HG03575 (cell line): ENCODE measurements at regions not wholly inside any gene's neighbourhood (a gene's known extent, or its start where the extent isn't known, plus 50 kb on each side); places are given as distances from the start of the nearest gene placed in this dataset.
A peak's percentile ranks its signal among the peaks of the same experiment; 100 is the strongest.
"Not testable (repeated sequence)": the region's sequence is repeated elsewhere in the genome, so short reads cannot be mapped to it uniquely, and the experiment has no call there.

ENCODE experiments used
- ATAC-seq: cut with Tn5 transposase; IDR thresholded peaks from one replicate; pipeline ENCODE4 v1.9.1; 2021; ENCODE audit not compliant: unreplicated experiment, insufficient number of reproducible peaks, low FRiP score; ENCODE audit errors: extremely low read depth

DNA sequence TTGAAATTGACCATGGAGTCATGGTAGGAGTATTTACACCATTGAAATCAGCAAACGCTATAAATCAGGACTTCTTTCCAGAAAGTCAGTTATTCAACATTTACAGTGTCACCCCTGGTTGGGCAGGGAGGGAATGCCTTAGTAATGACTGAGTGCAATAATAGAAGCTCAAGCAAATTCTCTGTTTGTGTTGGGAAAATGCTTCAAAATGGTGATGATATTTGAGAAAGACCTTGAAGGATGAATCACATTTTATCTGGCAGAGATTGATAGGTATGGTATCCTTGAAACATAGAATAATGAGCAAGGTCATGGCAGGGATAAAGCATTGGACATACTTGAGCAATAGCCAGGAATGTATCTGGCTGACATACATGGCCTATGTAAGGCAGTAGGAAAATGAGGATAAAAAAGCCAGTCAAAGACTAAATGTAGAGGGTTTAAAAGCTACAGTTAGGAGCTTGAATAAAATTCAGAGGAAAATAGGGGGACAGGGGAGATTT is 248.7 kb downstream of the FMR1NB start:
- no peak for ATAC-seq

DNA sequence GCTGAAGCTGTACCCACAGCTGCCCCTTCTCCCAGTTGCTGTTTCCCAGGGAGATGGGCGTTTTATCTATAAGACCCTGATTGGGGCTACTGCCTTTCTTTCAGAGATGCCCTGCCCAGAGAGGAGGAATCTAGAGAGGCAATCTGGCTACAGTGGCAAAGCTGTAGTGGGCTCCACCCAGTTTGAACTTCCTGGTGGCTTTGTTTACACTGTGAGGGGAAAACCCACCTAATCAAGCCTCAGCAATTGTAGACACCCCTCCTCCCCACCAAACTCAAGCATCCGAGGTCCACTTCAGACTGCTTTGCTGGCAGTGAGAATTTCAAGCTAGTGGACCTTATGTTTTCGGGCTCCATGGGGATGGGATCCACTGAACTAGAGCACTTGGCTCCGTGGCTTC is 240.4 kb upstream of the AFF2 start:
- ATAC-seq = no peak

DNA sequence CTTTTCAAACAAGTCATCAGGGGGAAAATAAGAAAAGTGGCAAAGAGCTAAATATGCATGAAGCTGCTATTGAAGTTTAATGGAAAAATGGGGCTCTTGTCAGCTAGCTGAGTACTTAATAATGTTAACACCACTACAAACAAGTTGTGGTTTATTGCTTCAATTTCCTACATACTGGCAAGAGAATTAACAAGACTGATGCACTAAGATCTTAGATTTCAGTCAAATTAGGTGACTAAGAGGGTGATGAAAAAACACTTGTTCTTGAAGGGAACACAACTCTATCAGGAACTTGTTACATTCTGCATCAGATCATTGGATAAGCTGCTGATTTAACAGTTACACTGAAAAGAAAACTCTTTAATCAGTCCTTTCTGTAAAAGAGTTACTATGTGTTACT is 234.6 kb upstream of the AFF2 start:
- no peak for ATAC-seq

DNA sequence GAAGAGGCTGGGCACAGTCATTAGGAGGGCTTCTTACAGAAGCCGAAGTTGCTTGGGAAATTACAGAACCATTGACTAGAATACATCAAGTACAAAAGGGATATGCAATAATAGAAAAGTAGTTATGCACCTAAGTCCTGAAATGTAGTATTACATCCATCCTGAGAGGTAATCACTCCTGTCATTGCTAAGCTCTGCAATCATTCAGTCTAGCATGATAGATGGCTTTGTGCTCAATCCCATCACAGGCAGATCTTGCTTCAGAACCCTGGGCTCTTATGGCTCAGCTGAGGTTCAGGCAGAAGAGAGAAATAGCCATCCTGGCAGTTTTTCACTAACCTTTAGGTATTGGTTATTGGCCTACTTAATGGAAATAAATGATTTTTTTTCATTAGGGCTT is 231.7 kb upstream of the AFF2 start:
- ATAC-seq = no peak

DNA sequence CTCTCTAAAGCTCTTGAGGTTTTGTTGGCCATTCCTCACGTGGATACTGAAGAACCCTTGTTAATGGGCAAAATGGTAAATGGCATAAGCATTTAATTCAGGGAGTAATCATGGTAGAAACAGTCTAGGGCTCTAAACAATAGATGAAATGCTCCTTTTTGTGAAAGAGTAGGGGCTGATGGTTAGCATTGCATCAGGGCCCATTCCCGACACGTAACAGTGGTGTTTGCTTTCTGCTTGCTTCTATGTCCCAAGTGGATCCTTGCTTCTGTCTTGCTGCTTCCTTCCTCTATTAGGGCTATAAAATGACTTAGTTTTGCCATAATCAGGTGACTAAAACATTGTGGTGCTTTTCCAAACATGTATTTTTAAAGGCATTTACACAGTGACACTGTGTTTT is 230.9 kb upstream of the AFF2 start:
- ATAC-seq = no peak

DNA sequence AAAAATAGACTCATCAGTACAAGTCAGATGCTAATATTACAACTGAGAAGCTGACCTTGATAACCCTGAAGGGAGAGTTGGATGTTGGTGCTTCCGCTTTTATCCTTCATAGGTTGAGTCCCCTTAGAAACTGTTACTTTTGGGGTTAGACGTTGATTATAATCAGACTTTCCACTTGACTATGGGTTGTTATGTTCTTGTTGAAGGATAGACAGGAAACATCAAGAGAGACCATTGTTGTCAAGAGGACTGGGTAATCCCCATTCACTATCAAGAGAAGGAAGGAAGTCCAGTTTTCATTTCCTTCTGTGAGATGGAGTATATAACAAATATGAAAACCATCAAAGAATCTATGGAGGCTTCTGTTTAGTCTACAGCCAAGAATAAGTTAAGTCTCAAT is 229.9 kb upstream of the AFF2 start:
- no peak for ATAC-seq

DNA sequence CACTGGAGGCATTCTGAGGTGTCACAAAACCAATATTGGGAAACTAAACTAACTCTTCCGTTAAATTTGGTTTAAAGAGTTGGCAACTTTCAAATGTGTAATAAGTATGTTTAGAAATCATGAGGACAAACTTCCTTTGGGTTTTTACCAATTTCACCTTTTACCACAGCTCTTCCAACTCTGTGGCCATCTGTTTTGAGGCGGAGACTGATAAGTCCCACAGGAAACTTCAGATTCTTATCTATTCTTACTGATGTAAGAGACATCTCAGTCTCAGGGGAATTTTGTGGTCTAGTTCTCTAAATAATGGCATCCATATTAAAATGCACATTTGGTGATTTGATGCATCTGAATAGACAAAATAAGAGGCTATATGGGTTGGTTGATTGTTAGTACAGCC is 229.2 kb upstream of the AFF2 start:
- ATAC-seq = no peak

DNA sequence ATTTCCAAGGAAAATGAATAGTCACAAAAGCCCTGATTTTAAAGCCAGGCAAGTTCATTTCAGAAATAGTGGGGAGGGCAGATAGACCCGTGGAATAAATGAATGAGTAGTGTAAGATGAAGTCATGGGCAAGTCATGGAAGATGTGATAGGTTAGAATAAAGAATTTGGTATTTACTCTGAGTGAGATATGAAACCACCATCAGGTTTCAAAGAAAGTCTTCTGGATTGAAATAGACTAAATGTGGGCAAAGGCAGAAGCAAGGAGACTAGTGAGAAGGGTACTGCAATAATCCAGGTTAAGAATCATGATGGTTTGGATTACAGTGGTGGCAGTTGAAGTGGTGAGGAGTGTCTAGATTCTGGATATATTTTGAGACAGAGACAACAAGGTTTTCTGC is 218.5 kb upstream of the AFF2 start:
- no peak for ATAC-seq

DNA sequence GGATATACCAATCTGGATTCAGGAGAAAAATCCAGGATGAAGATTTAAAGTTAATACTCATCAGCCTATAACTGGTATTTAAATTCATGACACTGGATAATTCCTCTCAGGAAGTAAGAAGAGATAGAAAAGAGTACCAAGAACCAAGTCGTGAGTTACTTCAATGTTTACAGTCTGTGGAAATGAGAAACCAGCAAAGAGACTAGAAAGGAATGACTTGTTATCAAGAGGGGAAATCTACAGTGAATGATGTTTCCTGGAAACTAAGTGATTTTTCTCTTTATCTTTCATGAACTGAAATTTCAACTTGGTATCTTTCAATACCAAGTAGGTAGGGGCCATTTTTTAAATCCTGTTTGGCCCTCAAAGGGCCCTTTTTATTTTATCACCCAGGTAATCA is 217.9 kb upstream of the AFF2 start:
- no peak for ATAC-seq

DNA sequence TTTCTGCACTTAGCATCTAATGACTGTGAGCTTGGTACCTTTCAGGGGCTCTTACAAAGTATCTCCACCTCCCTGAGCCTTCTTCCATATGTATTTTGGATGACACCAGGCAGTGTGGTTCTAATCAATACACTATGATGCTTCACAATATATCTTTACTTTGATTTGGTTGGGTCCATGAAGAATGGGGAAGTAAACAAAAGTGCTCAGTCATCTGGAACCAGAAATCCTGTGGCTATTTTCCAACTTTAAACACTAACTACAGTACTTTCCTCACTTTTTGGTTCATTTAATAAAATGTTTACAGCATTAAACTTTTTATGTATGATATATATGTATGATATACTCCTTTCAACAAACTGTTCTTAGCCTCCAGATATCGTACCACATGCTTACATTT is 216.4 kb upstream of the AFF2 start:
- ATAC-seq = no peak

DNA sequence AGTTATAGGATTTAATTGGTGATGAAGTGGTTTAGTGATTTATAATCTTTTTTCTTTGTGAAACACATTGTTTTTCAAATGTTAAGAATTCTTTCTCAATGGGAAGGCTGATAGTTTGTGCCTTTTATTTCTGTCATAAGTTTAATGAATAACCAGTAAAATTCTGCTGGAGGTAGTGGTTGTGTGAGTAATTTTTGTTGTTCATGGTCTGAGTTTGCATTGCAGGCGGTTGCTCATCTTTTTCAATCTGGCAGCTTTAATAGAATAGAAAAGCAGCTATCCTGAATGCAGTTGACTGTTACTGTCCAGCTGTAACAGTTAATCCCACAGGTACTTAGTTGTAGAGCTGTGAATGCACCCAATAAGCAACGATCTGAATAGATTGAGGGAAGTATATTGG is 215.6 kb upstream of the AFF2 start:
- no peak for ATAC-seq

DNA sequence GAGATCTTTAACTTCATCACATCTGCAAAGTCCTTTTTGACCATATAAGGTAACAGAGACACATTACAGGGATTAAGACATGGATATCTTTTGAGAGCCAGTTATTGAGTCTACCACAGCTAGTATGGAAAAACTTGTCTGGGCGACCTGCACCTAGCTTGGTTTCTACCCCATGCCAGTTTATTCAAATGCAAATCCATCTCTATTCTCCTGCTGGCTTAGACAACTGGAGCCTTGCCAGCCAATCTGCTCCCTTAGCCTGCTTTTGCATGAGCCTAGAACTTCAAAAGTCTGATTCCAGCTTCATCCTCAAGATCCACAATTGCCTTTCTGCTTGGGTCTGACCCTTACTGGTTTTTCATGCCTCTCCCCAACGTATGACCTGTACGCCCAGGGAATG is 212.0 kb upstream of the AFF2 start:
- no peak for ATAC-seq

DNA sequence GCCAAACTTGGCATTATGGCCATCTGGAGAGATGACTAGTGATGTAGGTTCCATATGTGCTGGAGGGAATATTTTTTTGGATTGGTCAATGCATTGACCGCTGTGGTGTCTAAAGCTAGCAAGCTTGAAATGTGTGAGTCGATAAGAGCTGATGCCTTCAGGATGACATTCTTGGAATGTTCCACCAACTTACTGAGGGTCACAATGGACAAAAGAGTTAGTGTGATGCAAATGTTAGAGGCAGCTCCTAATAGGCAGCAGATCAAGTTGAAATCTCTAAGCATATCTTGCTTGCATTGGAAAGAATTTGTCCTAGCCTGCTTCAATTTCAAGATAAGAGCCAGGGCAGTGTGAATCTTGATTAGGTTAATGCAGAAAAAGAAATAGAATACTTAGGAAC is 210.4 kb upstream of the AFF2 start:
- ATAC-seq = no peak

DNA sequence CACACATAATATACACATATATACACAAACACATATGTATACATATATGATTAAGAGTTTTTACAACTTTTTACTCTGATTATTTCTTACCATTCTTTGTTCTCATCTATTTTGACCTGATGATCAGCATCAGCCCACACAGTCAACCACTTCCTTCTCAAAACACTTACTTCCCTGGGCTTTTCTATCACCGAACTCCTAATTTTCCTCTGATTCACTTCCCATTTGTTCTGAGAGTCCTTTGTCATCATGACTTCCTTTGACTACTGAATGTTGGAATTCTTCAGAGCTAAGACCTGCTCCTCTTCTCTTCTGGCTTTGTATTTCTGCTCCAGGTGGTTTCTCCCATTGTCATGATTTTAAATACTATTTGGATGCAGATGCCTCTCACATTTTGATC is 209.5 kb upstream of the AFF2 start:
- no peak for ATAC-seq

DNA sequence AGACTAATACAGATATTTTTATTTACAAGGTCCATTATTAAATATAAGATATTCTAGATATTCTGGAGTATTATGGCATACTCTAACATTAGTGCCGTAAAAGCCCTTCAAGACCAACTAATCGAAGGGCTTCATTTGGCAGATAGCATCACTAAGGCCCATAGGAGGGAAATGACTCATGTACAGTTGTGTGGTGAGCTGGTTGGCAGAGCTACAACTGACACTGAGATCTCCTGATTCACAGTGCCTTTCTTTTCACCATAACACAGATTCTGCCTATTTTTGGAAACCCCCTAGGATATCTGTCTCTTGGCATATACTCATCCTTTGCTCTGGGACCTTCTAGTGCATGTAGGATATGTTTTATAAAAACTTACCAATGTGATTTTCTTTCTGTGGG is 201.7 kb upstream of the AFF2 start:
- ATAC-seq = no peak

DNA sequence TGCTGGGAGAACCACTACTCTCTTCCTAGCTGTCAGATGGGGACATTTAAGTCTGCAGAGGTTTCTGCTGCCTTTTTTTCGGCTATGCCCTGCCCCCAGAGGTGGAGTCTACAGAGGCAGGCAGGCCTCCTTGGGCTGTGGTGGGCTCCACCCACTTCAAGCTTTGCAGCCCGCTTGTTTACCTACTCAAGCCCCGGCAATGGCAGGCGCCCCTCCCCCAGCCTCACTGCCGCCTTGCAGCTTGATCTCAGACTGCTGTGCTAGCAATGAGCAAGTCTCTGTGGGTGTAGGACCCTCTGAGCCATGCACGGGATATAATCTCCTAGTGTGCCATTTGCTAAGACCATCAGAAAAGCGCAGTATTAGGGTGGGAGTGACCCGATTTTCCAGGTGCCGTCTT is 195.2 kb upstream of the AFF2 start:
- not testable (repeated sequence) for ATAC-seq

DNA sequence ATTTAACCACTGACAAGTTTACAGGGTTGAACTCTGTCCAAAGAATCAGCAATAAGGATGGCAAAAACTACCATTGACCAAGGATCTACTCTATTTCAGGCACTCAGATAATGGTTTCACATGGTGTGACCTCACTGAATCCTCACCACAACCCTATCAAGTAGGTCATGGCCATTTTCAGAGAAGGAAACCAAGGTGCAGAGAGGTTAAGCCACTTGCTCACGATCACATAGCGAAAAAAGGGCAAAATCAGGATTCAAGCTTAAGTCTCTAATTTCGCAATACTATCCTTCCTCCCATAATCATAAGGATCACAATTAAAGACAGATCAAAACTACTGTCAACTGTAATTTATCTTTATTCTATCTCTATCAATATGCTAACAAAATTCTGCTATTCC is 191.0 kb upstream of the AFF2 start:
- ATAC-seq = no peak

DNA sequence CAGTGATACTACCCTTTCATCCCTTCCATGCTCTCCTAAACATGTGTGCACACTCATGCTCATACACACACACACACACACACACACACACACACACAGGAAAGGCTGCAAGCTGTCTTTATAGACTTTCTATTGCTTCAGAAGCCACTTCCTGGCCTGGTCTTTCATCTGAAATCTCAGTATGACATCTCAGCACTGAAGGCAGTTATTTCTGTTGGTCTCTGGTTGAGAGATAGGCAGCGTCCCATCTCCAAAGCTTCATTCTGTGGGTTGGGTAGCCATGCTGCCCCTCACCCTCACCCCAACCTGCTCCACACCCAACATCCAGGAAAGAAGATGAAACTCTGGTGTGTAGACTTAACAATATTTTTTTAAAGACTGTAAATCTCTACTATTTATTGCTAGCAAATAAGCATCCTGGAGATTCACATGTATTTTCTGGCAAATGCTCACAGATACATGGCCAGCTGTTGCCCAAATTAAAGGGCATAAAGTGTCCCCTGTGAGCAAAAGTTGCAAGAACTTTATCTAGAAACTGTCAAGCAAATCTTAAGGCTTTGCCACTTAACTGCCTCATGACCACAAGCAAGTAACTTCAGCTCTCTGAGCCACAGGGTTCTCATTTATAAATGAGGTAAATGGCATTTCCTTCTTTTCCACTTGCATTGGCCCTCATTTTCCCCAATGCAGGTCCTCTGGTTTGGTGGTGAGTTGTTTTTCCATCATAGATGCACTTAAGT is 189.8 kb upstream of the AFF2 start:
- ATAC-seq = peak; percentile 85

DNA sequence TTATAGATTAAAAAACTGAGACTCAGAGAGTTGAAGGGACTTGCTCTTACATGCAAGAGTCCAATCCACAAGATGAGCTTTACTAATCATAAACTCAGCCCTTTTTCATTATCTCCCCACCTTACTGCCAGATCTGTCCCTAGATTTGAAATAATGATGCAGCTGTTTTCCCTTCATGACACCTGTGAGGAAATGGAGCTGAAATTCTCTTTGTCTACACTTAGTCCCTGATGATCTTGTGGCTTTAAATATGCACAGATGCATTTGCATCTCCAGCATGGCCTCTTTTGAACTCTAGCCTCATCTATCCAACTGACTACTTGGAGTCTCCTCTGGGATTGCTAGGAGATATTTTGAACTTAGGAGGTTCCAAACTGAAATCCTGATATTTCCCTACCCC is 188.9 kb upstream of the AFF2 start:
- ATAC-seq = no peak

DNA sequence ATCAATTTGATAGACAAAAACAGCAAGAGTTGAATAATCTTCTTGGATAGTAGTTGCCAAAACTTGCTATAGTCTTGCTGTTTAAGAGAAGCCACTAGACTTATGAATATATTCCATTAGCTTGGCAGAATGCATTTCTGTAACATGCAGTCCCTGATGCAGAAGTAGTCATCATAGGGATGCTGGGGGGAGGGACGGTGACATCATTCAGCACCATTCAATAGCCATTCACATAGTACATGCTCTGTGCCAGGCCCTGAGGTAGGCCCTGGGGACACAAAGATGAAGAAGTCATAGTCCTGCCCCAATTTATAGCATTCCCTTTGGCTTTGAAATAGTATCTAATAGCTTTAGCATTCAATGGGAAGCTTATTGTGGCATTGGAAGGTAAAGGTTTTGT is 185.5 kb upstream of the AFF2 start:
- ATAC-seq = no peak

DNA sequence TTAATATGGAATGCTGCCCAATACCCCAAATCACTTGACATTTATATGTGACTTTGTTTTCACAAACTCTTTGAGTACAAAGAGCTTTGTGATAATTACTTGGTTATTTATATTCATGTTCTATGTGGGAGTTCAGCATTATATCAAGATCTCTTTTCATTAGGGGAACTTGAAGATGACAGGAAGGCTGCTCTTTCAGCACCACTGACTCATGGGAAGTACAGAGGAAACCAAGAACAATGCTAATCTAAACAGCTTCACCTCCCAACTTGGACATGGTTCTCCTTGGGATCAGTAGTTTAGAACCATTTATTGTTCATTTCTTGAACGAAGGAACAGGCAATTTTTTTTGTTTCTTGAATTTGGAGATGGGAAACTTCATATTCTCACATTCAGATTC is 184.0 kb upstream of the AFF2 start:
- ATAC-seq = no peak
